Calu3 (cell line): ENCODE measurements at regions not wholly inside any gene's neighbourhood (a gene's known extent, or its start where the extent isn't known, plus 50 kb on each side); places are given as distances from the start of the nearest gene placed in this dataset.
"Not testable (repeated sequence)": the region's sequence is repeated elsewhere in the genome, so short reads cannot be mapped to it uniquely, and the experiment has no call there.

ENCODE experiments used
- BruUV-seq: library from RNA; stranded (reverse); fragments of 400-500 nt; replicated peaks from 2 replicates; lab custom pipeline; 2021; lab: Mats Ljungman, UMichigan
- CTCF ChIA-PET: fragments of 300-600 bp; sonication (Branson Sonifier 250); formaldehyde crosslinking; loops from one replicate; lab custom pipeline; 2022; ENCODE audit warnings: antibody characterized with exemption; lab: Charles Lee
- DNase-seq: peaks from one replicate; pipeline ENCODE4 v3.0.0; 2022
- H3K27ac Mint-ChIP-seq: one replicate; pipeline ENCODE4 v1.8.0; 2022; ENCODE audit warnings: mixed read lengths; ENCODE audit not compliant: unreplicated experiment
- H3K27me3 Mint-ChIP-seq: one replicate; pipeline ENCODE4 v1.8.0; 2022; ENCODE audit warnings: mixed read lengths; ENCODE audit not compliant: unreplicated experiment
- H3K36me3 Mint-ChIP-seq: one replicate; pipeline ENCODE4 v1.8.0; 2022; ENCODE audit warnings: mild to moderate bottlenecking, moderate library complexity, mixed read lengths; ENCODE audit not compliant: insufficient read depth, unreplicated experiment
- H3K4me1 Mint-ChIP-seq: one replicate; pipeline ENCODE4 v1.8.0; 2022; ENCODE audit warnings: mild to moderate bottlenecking, low read depth, mixed read lengths; ENCODE audit not compliant: unreplicated experiment
- H3K4me3 Mint-ChIP-seq: one replicate; pipeline ENCODE4 v1.8.0; 2022; ENCODE audit warnings: mild to moderate bottlenecking, low read depth, moderate library complexity, mixed read lengths; ENCODE audit not compliant: unreplicated experiment
- H3K9me3 Mint-ChIP-seq: one replicate; pipeline ENCODE4 v1.8.0; 2022; ENCODE audit warnings: low read depth, mixed read lengths; ENCODE audit not compliant: unreplicated experiment
- CTCF ChIP-seq: fragments of 200-600 bp; IDR thresholded peaks from one replicate; pipeline ENCODE4 v1.8.0; 2022; ENCODE audit warnings: antibody characterized with exemption; ENCODE audit not compliant: unreplicated experiment
- intact Hi-C: fragments of 100-400 bp; cut with micrococcal nuclease; formaldehyde crosslinking; loops from one replicate; pipeline ENCODE4 v1.10.0; 2022; ENCODE audit not compliant: unreplicated experiment

GRCh38 chr10:15428681-15429080, 57.6 kb upstream of the FAM171A1 start:
- CTCF ChIA-PET: no interaction called here
- H3K27ac Mint-ChIP-seq: no peak overlapping the region

GRCh38 chr10:15427843-15428414, 56.8 kb upstream of the FAM171A1 start:
- DNase-seq: no peak
- H3K4me3 Mint-ChIP-seq: no peak overlapping the region
- TF ChIP-seq CTCF: peak; percentile 19
- CTCF ChIA-PET: no interaction called here
- BruUV-seq: no TSS peak
- H3K4me1 Mint-ChIP-seq: no peaks in the 10 kb centered on the region
- H3K27ac Mint-ChIP-seq: no peak overlapping the region
- no peaks in the 10 kb centered on the region for H3K9me3 Mint-ChIP-seq
- H3K36me3 Mint-ChIP-seq: no peaks in the 10 kb centered on the region
- intact Hi-C loops: no loop called here
- peaks cover 19% of the 10 kb centered on the region for H3K27me3 Mint-ChIP-seq

More at GRCh38 chr10:15428681-15429080, 57.6 kb upstream of the FAM171A1 start:
- H3K36me3 Mint-ChIP-seq: no peaks in the 10 kb centered on the region
- no TSS peak for BruUV-seq
- peaks cover 19% of the 10 kb centered on the region for H3K27me3 Mint-ChIP-seq
- no peak overlapping the region for H3K4me3 Mint-ChIP-seq
- TF ChIP-seq CTCF: no peak
- no peaks in the 10 kb centered on the region for H3K9me3 Mint-ChIP-seq
- intact Hi-C loops: no loop called here
- no peak for DNase-seq
- H3K4me1 Mint-ChIP-seq: no peaks in the 10 kb centered on the region

- CTCF ChIA-PET: no interaction called here
- H3K27ac Mint-ChIP-seq: no peak overlapping the region
- no peaks in the 10 kb centered on the region for H3K36me3 Mint-ChIP-seq
- no peak for DNase-seq
- H3K27me3 Mint-ChIP-seq: peaks cover 5% of the 10 kb centered on the region
- no peaks in the 10 kb centered on the region for H3K4me1 Mint-ChIP-seq
- no peak overlapping the region for H3K4me3 Mint-ChIP-seq
- H3K9me3 Mint-ChIP-seq: no peaks in the 10 kb centered on the region
- no peak for TF ChIP-seq CTCF
- intact Hi-C loops: no loop called here
- BruUV-seq: no TSS peak
Measured at GRCh38 chr10:15426558-15426957, 55.5 kb upstream of the FAM171A1 start.

- H3K36me3 Mint-ChIP-seq: no peaks in the 10 kb centered on the region
- H3K9me3 Mint-ChIP-seq: no peaks in the 10 kb centered on the region
- H3K27me3 Mint-ChIP-seq: peaks cover under 1% of the 10 kb centered on the region
- CTCF ChIA-PET: no interaction called here
- TF ChIP-seq CTCF: no peak
- H3K27ac Mint-ChIP-seq: no peak overlapping the region
- DNase-seq: no peak
- no peak overlapping the region for H3K4me3 Mint-ChIP-seq
- BruUV-seq: no TSS peak
- no peaks in the 10 kb centered on the region for H3K4me1 Mint-ChIP-seq
- intact Hi-C loops: no loop called here
Measured at GRCh38 chr10:15426115-15426514, 55.0 kb upstream of the FAM171A1 start.

- H3K27ac Mint-ChIP-seq, intact Hi-C loops, H3K36me3 Mint-ChIP-seq, H3K4me1 Mint-ChIP-seq, H3K9me3 Mint-ChIP-seq, DNase-seq, BruUV-seq, CTCF ChIA-PET, H3K4me3 Mint-ChIP-seq, H3K27me3 Mint-ChIP-seq: not testable (repeated sequence)
Measured at GRCh38 chr10:15421875-15422274, 50.8 kb upstream of the FAM171A1 start.
